Tibial nerve (tissue), 4 donors: ENCODE measurements at regions not wholly inside any gene's neighbourhood (a gene's known extent, or its start where the extent isn't known, plus 50 kb on each side); places are given as distances from the start of the nearest gene placed in this dataset.

Experiments used
- DNase-seq, 2 donors: peaks; one replicate each; pipeline ENCODE4 v3.0.0-alpha.2; 2019; ENCODE audit warnings: low spot score in 2 of 2
- H3K27ac ChIP-seq, 4 donors: fragments of 200-600 bp; sonication (generic) in 3 of 4; one replicate each; pipeline ENCODE4 v1.5.1; 2017 to 2019; ENCODE audit warnings: mild to moderate bottlenecking in 1 of 4
- H3K27me3 ChIP-seq, 2 donors: fragments of 200-600 bp; sonication (generic) in 1 of 2; one replicate each; pipeline versions ENCODE4 v1.5.1 to v1.6.0; 2017 to 2019
- H3K36me3 ChIP-seq, 3 donors: fragments of 200-600 bp; sonication (generic); one replicate each; pipeline ENCODE4 v1.5.1; 2018 to 2019
- H3K4me1 ChIP-seq, 4 donors: fragments of 200-600 bp; sonication (generic) in 3 of 4; one replicate each; pipeline ENCODE4 v1.5.1; 2017 to 2019
- H3K4me3 ChIP-seq, 4 donors: fragments of 200-600 bp; sonication (generic) in 3 of 4; one replicate each; pipeline ENCODE4 v1.5.1; 2017 to 2019; ENCODE audit warnings: mild to moderate bottlenecking in 1 of 4, moderate library complexity in 1 of 4
- H3K9me3 ChIP-seq, 4 donors: fragments of 200-600 bp; sonication (generic) in 3 of 4; one replicate each; pipeline ENCODE4 v1.5.1; 2017 to 2019
- EP300 ChIP-seq, 2 donors: sonication (generic); formaldehyde crosslinking; IDR thresholded peaks; one replicate each; pipeline ENCODE4 v1.6.1; 2017; ENCODE audit warnings: antibody characterized with exemption in 2 of 2, mild to moderate bottlenecking in 1 of 2
- POLR2A ChIP-seq, 2 donors: fragments of 450-650 bp; IDR thresholded peaks; one replicate each; pipeline ENCODE4 v1.6.1; 2017; ENCODE audit warnings: antibody characterized with exemption in 2 of 2, mild to moderate bottlenecking in 2 of 2, moderate library complexity in 2 of 2
- WGBS, 2 donors: methylation state at CpG; one replicate each; pipeline ENCODE4 v1.1.5; 2018; 5-methylcytosine and 5-hydroxymethylcytosine counted together
- TF ChIP-seq, protein P1 (sequence below), 5 experiments: fragments of 200-600 bp in 3 of 5; fragments of 450-650 bp in 2 of 5; sonication (generic) in 3 of 5; IDR thresholded peaks; one replicate each; pipeline ENCODE4 v1.5.1; 2016 to 2019; ENCODE audit warnings: antibody characterized with exemption in 5 of 5, mild to moderate bottlenecking in 3 of 5, moderate library complexity in 2 of 5

DNA sequence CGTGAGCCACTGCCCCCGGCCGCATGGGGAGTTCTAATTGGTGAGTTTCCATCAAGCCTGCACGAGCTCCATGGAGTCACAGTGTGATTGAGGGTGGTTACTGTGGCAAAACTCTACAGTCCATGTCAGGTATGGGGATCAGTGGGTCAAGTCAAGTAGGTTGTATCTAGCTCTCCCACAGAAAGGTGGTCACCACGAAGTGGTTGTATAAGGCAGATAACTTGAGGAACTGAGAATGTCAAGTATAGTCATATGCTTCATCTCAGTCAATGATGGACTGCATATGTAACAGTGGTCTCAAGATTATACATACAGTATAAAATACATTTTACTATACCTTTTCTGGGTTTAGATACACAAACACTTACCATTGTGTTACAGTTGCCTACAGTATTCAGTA, 348.6 kb upstream of the ZP4 start:
- WGBS, 2 donors = 94 to 96% methylated on average over 5 of the region's 5 CpGs
- Histone ChIP-seq H3K27ac (no peak overlapping the region), H3K4me1 (no peaks in the 10 kb centered on the region), H3K9me3 (peaks cover 0 to 2% (median 0%) of the 10 kb centered on the region in 4 donors), H3K36me3 (no peaks in the 10 kb centered on the region), H3K4me3 (no peak overlapping the region), H3K27me3 (no peaks in the 10 kb centered on the region)
- TF ChIP-seq EP300 (IDR thresholded peaks at IDR 0.05) (no peak), POLR2A (IDR thresholded peaks at IDR 0.05) (no peak)
- TF ChIP-seq, protein P1, sequence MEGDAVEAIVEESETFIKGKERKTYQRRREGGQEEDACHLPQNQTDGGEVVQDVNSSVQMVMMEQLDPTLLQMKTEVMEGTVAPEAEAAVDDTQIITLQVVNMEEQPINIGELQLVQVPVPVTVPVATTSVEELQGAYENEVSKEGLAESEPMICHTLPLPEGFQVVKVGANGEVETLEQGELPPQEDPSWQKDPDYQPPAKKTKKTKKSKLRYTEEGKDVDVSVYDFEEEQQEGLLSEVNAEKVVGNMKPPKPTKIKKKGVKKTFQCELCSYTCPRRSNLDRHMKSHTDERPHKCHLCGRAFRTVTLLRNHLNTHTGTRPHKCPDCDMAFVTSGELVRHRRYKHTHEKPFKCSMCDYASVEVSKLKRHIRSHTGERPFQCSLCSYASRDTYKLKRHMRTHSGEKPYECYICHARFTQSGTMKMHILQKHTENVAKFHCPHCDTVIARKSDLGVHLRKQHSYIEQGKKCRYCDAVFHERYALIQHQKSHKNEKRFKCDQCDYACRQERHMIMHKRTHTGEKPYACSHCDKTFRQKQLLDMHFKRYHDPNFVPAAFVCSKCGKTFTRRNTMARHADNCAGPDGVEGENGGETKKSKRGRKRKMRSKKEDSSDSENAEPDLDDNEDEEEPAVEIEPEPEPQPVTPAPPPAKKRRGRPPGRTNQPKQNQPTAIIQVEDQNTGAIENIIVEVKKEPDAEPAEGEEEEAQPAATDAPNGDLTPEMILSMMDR (IDR thresholded peaks at IDR 0.05) = no peak
- DNase-seq = no peak

DNA sequence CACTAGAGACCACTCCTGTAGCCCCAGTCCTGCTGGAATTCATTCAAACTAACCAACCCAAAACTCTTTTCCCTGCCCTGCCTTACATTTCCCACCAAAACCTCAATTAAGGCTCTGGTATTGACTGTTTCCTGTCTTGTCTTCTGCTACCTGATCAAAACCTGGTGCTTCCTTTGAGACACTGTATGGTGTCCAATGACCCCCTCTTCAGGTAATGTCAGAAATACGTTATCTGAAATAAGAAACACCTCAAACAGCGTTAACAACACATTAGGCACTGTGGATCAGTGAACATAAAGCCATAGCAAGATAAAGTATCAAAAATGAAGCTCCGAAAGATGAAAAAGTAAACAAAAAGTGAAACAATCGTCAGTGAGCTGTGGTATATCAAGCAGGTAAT, 343.2 kb upstream of the ZP4 start:
- H3K9me3 ChIP-seq = peaks cover 0 to 2% (median 0%) of the 10 kb centered on the region in 4 donors
- 44 to 51% methylated on average over 4 of the region's 4 CpGs for WGBS, 2 donors
- no peak overlapping the region for H3K4me3 ChIP-seq
- no peaks in the 10 kb centered on the region for H3K4me1 ChIP-seq
- TF ChIP-seq POLR2A (IDR thresholded peaks at IDR 0.05) (no peak), EP300 (IDR thresholded peaks at IDR 0.05) (no peak)
- TF ChIP-seq, protein P1 (IDR thresholded peaks at IDR 0.05) = no peak
- H3K27ac ChIP-seq = no peak overlapping the region
- H3K36me3 ChIP-seq = no peaks in the 10 kb centered on the region
- H3K27me3 ChIP-seq = no peaks in the 10 kb centered on the region
- no peak for DNase-seq

DNA sequence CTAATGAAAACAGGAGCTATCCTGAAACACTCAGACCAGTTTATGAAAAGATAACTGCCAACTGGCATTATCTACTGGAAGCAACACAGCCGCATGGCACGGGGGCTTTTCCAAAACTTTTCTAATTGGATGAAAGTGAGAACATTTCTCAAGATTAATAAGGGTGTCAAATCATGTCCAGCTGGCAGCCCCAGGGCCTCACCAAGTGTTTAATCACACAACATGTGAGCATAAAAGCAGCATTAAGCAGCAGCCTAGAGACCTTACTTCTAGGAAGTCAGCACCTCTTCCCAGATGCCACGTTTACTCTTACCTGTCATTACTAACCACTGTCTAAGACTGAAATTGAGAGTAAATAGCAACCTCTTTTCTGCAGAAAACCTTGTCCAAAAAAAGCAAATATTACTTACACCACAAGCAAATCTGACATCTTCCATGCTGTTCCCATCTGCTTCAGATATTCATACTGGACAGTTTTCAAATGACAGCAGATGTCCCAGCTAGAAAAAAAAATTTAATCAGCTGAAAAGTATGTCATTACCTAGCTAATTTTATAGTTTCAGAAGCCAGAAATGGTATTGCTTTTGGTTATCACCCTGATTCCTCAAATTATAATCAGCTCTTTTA, 341.5 kb upstream of the ZP4 start:
- 78 to 79% methylated on average over 3 of the region's 3 CpGs for WGBS, 2 donors
- no peak for TF ChIP-seq EP300 (IDR thresholded peaks at IDR 0.05)
- TF ChIP-seq, protein P1 (IDR thresholded peaks at IDR 0.05) = no peak
- TF ChIP-seq POLR2A (IDR thresholded peaks at IDR 0.05) = no peak
- H3K4me1 ChIP-seq = no peaks in the 10 kb centered on the region
- H3K27me3 ChIP-seq = no peaks in the 10 kb centered on the region
- H3K27ac ChIP-seq = no peak overlapping the region
- peaks cover 0 to 2% (median 0%) of the 10 kb centered on the region in 4 donors for H3K9me3 ChIP-seq
- DNase-seq = no peak
- no peaks in the 10 kb centered on the region for H3K36me3 ChIP-seq
- H3K4me3 ChIP-seq = no peak overlapping the region

DNA sequence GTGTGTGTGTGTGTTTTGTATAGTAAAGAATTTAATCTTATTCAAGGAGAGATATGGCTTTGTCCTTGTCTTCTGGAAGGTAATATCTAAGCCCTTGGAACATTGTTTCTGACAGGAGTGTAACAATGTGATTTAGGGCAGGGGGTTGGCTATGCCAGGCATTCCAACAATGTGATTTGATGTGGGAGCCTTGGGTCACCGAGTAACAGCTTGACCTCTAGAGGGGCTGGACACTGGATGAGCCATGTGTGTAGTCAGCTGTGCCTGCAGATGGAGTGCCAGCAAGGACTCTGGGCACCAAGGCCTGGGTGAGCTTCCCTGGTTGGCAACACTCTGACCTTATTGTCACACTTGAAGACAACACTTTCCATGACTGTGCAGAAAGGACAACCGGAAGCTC, 336.1 kb upstream of the ZP4 start:
- no peak for TF ChIP-seq EP300 (IDR thresholded peaks at IDR 0.05)
- TF ChIP-seq, protein P1 (IDR thresholded peaks at IDR 0.05) = no peak
- DNase-seq = no peak
- Histone ChIP-seq H3K27ac (no peak overlapping the region), H3K36me3 (no peaks in the 10 kb centered on the region), H3K9me3 (no peaks in the 10 kb centered on the region), H3K4me3 (no peak overlapping the region), H3K27me3 (no peaks in the 10 kb centered on the region), H3K4me1 (no peaks in the 10 kb centered on the region)
- 59 to 80% methylated on average over 2 of the region's 2 CpGs for WGBS, 2 donors

DNA sequence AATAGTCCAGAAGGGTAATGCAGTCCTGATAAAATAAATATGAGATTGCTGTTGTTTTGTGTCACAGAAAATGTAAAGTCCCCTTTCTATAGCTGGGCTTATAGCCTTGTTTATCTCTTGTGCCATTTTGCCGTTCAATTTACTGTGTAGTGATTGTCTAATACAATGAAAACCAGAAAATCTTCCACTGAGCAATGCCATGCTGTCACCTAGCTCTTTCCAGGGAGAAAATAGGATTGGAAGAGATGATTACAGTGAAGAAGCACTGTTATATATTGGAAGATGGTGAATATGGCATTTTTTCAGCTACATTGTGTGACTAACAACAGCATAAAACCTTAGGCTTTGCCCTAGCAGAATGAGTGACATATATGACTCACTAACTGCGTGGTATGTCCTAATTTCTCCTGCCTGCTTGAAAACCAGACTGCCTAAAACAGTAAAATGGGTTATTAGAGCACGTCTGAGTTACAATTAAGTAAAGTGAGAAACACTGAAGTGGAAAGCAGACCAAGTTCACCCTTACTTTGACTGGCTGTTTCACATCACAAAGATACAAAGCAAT, 332.4 kb upstream of the ZP4 start:
- no peaks in the 10 kb centered on the region for H3K4me1 ChIP-seq
- 65 to 70% methylated on average over 3 of the region's 3 CpGs for WGBS, 2 donors
- no peaks in the 10 kb centered on the region for H3K9me3 ChIP-seq
- no peaks in the 10 kb centered on the region for H3K36me3 ChIP-seq
- DNase-seq = no peak
- TF ChIP-seq, protein P1 (IDR thresholded peaks at IDR 0.05) = no peak
- no peak for TF ChIP-seq POLR2A (IDR thresholded peaks at IDR 0.05)
- no peak for TF ChIP-seq EP300 (IDR thresholded peaks at IDR 0.05)
- no peaks in the 10 kb centered on the region for H3K27me3 ChIP-seq
- H3K4me3 ChIP-seq = no peak overlapping the region
- no peak overlapping the region for H3K27ac ChIP-seq
